Stimulated activated CD4-positive, alpha-beta T cell treated with anti-CD3 and anti-CD28 coated beads, TNF-alpha, amount 100 ng/mL, for 4 hours (primary cell): ENCODE measurements at regions not wholly inside any gene's neighbourhood (a gene's known extent, or its start where the extent isn't known, plus 50 kb on each side); places are given as distances from the start of the nearest gene placed in this dataset.
A peak's percentile ranks its signal among the peaks of the same experiment; 100 is the strongest.
"Not testable (repeated sequence)": the region's sequence is repeated elsewhere in the genome, so short reads cannot be mapped to it uniquely, and the experiment has no call there.

Experiments used
- DNase-seq, 3 experiments: peaks; one replicate each; pipeline ENCODE4 v3.0.0-alpha.2; 2020; ENCODE audit warnings: low read depth in 3 of 3

DNA sequence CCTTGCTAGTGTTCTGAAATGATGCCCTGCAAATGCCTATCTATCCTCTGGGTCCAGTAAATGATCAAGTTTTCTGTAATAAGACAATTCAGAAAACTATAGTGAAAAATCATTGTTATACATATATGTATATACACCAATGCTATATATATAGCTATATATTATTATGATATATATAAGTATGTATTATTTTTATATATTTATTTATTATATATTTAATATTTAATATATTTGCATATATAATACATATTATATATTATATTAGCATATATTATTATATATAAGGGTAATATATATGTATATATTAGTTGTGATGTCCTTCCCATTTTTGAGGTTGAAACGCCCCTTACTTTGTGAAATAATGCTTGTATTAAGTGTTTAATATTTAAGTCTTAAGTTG lies 181.4 kb upstream of the CACNA2D1 start:
- no peak for DNase-seq

DNA sequence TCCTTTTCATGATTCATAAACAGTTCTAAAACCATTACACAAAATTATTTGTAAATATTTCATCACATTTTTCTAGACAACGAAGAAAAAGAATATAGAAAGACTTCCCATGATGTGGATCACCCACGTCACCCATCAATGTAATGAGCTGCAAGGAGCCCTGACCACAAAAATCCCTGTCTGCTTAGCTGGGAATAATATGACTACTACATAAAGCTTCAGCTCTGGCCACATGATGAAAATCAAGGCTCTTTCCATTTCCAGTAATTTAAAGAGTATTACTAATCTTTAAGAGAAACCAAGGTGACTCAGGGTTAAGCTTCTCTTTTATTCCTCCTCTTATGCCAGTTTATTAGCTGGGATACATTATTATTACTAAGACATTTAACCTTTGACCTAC lies 180.8 kb upstream of the CACNA2D1 start:
- DNase-seq, result no peak

DNA sequence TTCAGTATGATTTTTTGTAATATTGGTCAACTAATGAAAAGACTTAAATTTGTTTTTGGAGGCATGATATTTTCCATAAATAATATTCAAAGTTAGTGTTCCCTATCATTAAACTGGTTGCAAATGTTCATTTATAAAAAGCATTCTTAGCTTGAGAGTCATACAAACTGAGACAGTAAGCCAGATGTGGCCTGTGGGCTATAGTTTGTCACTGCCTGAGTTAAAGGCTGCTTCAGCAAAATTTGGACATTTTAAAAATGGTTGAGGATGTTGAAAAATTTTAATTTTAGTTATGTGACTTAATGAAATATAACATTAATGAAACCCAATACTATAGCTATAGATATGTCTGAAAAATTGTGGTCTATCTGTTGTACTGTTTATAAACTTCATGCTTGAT lies 180.2 kb upstream of the CACNA2D1 start:
- DNase-seq, result no peak

DNA sequence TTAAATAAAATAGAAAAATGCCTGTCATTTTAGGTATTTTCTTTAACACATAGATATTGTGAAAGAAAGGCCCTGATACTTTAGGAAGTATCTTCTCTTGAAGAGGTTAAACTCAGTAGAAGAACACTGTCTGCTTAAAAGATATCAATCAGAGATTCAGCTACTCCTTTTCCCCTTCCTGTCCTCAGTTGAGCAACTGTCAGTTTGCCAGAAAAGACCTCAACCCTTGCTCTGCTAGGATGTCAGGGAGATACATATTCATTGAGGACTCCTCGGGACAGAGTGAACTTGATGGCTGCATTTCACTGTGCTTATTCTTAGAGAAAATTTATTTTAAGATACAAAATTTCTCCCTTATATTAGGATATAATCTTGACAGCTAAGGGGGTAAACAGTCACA lies 173.6 kb upstream of the CACNA2D1 start:
- DNase-seq, result no peak

DNA sequence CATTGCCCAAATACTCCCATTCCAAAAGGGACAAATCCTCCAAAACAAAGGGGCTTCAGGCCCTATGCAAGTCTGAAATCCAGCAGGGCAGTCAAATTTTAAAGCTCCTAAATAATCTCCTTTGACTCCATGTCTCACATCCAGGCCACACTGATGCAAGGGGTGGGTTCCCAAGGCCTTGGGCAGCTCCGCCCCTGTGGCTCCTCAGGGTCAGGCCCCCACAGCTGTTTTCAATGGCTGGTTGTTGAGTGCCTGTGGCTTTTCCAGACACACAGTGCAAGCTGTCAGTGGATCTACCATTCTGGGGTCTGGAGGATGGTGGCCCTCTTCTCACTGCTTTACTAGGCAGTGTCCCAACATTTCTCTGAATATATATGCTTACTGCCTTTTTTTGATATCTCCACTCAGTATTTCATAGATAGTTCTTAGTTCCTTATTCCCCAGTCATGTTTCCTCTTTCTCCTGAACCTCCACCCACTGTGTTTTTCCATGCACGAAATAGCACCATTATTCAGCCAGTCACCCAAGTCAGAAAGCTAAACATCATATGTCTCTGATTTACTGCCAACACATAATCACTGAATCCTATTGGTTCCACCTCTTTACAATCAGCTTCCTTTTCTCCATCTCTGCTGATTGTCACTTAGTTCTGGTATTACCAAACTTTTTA lies 172.6 kb upstream of the CACNA2D1 start:
- no peak for DNase-seq

DNA sequence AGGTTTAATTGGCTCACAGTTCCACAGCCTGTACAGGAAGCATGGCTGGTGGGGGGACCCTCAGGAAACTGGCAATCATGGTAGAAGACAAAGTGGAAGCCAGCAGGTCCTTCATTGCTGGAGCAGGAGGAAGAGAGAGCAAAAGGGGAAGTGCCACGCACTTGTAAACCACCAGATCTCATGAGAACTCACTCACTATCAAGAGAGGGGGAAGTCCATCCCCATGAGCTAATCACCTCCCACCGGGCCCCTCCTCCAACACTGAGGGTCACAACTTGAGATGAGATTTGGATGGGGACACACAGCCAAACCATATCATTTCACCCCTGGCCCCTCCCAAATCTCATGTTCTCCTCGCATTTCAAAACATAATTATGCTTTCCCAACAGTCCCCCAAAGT lies 171.9 kb upstream of the CACNA2D1 start:
- no peak for DNase-seq

DNA sequence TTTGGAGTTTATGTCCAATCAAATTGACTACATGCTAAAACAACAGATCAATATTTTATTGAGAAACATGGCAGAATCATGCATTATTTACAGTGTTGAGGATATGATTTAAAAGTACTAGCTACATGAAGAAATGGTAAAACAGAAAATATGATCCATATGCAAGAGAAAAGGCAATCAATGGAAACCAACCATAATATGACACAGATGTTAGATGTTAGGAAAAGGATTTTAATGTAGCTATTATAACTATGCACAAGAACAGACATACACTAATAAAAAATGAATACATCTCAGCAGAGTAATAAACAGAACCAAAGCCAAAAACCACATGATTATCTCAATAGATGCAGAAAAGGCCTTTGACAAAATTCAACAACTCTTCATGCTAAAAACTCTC lies 166.2 kb upstream of the CACNA2D1 start:
- no peak for DNase-seq

DNA sequence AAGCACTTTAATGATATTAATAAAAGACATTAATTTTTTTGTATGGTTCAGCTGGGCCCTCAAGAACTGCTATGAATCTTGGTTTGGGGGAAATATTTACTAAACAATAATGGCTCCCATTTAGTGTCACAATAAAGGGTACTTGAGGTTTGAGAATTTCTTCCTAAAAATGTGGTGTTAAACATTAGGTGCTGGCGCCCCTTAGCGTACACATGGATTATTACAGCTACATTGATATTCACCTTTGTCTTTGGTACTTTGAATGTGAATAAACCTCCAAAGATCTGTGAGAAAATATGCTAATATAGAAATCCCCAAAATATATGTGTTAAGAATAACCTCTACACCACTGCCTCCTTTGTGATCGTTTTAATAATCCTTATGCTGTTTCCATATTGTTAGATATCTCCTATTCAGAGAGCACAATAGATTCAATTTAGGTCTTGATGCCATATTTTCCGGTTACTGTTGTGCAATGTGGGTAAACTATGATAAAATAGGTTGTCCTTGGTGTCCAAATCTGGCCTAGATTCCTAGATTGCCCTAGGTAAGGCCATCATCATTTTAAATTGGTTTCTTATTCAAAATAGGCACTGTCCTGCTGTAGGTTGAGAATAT lies 161.8 kb upstream of the CACNA2D1 start:
- no peak for DNase-seq

DNA sequence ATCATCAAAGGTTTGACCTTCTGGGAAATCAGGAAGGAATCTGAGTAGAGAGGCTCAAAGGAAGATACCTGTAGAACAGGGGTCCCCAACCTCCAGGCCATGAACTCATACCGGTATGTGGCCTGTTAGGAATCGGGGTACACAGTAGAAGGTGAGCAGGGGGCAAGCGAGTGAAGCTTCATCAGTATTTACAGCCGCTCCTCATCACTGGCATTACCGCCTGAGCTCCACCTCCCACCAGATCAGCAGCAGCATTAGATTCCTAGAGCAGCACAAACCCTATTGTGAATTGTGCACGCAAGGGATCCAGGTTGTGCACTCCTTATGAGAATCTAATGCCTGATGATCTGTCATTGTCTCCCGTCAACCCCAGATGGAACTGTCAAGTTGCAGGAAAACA lies 158.5 kb upstream of the CACNA2D1 start:
- DNase-seq, result no peak

DNA sequence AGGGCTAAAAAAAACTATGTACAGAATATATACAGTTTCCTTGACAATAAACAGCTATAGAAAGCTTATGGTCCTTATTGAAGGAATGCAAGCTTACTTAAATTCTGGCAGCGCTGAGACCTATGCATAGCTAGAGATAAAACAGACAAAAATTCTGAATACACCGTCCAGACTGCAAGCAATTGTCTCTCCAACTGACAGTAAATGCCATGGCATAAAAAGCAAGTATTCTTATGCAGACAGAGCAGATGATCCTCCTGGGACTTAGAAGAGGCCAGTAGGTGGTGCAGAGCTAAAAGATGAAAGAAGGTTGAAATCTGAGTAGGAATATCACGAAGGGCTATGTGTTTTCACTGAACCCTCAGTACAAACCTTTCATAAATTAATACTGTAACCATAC lies 157.0 kb upstream of the CACNA2D1 start:
- DNase-seq, result no peak

DNA sequence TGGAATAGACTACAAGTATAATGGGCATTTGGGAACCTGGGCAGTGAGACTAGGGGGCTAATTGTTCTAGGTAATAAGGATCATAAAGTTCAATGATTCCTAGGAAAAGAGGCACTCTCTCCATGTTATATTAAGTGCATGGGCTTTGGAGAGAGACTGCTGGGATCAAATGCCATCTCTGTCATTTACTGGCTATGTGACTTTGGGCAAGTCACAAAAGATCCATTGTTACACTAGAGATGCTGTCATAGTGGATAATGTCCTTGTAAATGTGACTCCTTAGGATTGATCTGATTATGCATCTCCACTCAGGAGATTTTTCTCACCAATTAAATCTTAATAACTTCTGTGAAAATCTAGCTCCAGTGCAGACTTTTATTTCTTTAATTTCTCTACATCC lies 156.3 kb upstream of the CACNA2D1 start:
- DNase-seq, result no peak

DNA sequence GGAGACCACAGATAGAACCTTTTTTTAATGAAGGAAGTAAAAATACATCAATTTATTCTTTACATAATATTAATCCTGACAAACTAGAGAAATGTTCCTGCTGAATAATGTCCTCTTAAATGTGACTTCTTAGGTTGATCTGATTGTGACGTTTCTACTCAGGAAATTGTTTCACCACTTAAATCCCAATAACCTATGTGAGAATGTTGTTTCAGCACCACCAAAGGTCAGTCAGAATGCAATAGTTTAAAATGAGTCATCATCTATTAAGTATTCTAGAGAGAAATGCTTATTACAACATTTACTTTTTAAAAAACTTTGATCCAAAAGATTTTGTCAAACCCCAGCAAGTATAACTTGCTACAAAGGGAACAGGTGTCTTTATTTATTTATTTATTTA lies 155.4 kb upstream of the CACNA2D1 start:
- no peak for DNase-seq

DNA sequence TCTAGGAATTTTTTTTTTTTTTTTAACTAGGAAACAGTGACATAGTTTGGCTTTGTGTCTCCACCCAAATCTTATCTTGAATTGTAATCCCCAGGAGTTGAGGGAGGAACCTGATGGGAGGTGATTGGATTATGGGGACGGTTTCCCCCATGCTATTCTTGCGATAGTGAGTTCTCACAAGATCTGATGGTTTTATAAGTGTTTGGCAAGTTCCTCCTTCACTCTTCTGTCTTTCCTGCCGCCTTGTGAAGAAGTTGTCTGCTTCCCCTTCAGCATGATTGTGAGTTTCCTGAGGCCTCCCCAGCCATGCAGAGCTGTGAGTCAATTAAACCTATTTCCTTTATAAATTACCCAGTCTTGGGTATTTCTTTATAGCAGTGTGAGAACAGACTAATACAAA lies 152.2 kb upstream of the CACNA2D1 start:
- DNase-seq, result not testable (repeated sequence)

DNA sequence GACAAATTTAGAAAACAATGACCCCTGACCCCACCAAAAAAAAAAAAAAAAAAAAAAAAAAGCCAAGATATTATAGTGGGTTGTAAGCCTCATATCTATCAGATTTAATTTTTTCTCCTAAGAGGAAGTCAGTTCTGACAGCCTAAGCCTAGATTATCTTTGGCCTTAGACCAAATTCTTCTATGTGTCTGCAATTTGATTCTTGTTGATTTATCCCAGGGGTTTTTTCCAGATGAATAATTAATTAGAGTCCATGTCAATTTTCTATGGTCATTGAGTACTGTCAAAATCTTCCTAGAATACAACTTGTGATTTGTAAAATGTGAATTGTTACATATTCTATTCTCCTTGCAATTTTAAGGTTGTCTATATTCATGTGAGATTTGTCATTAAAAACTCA lies 151.6 kb upstream of the CACNA2D1 start:
- no peak for DNase-seq

DNA sequence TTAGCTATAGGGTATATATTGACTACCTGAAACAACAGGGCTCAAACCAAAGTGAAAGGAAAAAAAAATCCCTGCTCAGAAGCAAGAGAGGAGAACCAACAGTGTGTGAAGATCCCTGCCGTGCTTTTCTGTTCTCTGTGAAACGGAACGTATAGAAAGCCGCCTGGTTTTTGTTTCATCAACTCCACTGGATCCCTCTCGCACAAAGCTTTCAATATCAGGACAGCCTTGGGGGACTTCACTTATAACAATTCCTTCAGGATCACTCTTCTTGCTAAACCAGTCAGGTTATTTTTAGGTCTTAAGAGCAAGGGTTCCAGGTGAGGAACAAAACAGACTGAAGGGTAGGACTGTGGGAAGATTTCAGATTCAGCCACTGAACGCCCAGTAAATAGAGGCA lies 151.1 kb upstream of the CACNA2D1 start:
- no peak for DNase-seq

DNA sequence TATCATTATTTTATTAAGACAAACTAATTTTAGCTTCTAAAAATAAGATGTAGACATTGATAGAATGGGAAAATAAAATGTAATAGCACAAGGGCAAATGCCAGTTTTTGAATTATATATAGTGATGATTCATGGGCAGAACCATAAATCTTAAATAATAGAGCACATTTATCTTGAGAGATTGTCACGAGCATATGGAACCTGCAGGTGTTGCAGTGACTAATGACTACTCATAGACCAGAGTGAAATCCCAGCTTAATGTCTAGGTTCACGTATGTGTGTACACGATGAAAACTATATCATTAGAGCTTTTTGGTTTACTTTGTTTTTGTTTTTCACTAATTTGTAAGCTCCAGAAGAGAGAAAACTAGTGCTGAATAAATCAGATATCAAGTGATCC lies 150.2 kb upstream of the CACNA2D1 start:
- no peak for DNase-seq

DNA sequence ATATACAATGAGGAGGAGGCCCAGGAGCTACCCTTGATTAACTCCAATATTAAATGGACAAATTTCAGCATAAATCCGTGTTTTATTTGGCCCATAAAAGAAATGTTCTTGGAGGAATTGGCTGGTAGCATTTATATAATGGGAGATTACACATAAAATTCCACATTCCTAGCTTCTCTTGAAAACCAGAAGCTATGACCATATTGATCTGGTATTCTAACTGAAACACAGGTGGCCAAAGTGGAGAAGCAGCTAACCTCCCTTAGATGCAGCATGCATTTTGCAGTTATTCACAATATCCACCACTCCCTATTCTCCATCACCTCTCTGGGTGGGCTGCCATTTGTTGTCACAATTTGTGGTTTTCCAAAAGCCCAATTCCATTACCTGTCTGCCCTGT lies 148.8 kb upstream of the CACNA2D1 start:
- no peak for DNase-seq

DNA sequence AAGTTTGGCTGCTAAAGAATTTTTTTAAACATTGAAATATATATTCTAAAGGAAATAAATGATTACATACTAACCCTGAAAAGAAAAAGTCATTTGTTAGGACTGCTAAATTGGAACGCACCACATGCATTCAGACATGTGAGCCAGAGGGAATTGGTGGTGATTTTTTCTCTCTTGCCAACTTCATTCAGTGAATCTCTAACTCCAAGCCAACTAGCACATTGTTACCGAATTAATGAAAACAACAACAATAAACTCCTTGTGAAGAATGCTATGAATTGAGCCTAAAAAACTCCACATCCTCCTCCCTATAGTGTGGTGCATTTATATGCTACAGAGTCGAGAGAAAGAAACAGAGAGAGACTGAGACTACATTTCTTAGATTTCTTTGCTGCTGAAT lies 135.5 kb upstream of the CACNA2D1 start:
- no peak for DNase-seq

DNA sequence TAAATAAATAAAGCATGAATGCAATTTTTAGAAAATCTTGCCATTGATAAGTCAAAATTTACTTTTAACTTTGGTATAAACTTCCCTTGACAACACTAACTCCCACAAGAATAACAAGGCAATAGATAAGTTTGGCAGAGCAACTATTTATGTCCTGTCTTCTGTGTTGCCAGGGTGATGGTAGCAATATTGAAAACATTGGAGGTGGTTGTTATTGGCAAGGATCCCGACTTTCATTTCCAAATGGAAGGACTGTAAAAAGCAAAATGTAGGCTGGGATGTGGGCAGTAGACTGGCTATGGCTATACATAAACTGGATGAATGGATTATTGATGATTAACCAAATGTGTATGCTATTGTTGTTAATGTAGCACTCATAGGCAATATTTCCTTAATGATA lies 134.9 kb upstream of the CACNA2D1 start:
- no peak for DNase-seq

DNA sequence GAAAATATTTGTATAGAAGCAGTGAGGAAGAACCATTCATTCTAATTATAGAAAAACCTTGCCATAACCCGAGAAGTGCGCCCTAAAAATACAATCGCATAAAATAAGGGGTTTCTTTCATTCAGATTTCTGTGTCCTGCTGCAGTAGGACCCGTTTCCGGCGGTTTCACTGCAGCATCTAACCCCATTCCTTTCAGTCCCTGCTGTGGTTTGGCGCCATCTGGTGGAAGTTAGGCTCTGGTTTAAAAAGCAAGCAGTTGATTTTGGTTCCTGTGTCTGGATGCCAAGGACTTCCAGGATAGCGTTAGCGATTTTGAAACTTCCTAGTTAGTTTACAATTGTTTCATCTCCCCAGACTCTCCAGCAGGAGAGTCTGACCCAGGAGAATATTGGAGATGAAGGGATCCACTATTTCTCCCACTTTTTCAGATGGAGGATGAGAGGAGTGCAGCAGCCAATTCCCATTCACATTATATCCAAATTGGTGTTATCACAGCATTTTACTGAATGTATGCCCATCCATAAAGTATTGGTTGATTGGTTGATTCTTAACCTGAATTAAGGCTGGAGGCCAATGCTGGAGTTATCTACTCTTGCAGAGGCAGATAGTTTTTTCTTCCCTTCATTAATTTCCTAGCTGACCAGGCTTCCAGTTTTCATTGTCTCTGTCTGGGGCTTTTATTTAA lies 128.8 kb upstream of the CACNA2D1 start:
- DNase-seq, result peak; percentile 5 to 14 (median 10)

DNA sequence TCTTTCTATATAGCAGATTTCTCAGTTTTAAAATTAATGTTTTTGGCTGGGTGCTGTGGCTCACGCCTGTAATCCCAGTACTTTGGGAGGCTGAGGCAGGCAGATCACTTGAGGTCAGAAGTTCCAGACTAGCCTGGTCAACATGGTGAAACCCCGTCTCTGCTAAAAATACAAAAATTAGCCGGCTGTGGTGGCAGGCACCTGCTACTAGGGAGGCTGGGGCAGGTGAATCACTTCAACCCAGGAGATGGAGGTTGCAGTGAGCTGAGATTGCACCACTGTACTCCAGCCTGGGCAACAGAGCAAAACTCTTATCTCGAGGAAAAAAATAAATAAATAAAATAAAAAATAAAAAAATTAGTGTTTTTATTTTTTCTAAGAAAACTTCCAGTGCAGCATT lies 127.5 kb upstream of the CACNA2D1 start:
- not testable (repeated sequence) for DNase-seq

DNA sequence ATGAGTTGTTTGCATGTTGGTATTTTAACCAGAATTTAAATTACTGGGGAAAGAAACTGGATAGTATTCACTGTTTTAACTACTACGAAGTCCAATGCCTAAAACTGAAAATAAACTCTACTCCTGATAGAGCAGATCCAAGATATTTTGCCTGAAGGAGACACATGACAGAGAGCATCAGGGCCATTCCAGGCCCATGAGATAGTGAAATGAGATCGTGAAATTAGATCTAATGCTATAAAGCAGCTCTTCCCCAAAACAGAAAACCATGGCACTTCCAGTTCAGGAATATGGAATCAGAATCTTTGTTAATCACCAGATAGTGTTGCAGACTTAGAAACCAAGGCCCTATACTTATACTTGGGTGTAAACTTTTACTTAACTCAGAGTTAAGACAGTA lies 124.3 kb upstream of the CACNA2D1 start:
- DNase-seq, result no peak

DNA sequence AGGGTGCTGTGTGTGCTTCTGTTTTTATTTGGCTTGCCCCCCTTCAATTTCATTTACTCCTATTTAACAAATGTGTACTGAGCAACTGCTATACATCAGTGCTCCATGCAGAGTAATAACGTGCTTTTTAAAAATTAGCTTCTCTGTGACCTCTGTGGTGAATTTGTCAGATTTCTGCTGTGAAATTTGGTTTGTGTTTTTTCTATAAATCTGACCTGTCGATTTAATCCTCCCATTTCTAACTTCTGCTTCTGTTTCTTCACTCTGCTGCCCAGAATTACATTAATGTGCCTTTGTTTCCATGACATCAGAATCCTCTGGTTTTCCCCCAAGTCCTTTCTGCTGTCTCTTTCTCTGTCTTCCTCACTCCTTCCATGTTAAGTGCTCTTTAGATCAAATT lies 123.8 kb upstream of the CACNA2D1 start:
- DNase-seq, result no peak
